Stimulated activated CD8-positive, alpha-beta memory T cell treated with anti-CD3 and anti-CD28 coated beads, Interleukin-15, amount 100 ng/mL, for 24 hours (primary cell): ENCODE measurements at regions not wholly inside any gene's neighbourhood (a gene's known extent, or its start where the extent isn't known, plus 50 kb on each side); places are given as distances from the start of the nearest gene placed in this dataset.

Experiments used
- DNase-seq: peaks from one replicate; pipeline ENCODE4 v3.0.0-alpha.2; 2020; ENCODE audit warnings: low read depth

DNA sequence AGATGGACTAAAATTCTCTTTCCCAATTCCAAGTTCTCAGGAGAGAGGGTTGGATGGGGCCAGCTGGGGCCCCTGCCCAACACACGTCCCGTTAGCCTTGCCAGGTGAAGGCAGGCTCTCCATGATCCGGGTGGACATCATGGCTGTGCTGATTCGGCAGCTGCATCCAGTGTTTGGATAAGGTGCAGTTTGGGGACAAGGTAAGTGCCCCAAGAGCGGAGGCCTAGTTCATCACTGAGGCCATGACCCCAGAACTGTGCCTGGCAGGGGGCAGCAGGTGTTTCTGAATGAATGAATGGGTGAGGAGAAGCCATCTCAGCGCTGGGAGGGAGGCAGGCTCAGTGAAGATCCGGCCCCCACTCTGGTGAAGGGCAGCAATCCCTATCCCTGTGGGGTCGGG, 520.4 kb downstream of the TBC1D22A start:
- DNase-seq, result no peak

DNA sequence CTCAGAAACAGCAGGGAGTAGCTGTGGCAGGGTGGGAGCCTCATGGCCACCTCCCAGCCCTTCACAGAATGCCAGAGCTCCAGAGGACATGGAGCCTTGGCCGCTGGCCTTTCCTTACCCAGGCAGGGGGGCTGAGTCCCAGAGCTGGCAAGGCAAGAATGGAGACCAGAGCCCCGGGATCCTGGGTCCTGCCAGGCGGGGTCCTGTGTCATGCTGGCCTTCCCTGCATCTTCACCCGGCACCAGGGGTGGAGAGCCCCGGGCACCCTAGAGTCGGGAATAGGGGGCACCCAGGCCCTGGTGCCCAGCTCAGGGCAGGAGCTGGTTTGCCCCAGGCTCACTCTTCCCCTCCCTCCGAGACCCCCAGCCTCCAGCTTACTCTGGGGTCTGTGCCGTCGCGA, 519.9 kb downstream of the TBC1D22A start:
- no peak for DNase-seq

DNA sequence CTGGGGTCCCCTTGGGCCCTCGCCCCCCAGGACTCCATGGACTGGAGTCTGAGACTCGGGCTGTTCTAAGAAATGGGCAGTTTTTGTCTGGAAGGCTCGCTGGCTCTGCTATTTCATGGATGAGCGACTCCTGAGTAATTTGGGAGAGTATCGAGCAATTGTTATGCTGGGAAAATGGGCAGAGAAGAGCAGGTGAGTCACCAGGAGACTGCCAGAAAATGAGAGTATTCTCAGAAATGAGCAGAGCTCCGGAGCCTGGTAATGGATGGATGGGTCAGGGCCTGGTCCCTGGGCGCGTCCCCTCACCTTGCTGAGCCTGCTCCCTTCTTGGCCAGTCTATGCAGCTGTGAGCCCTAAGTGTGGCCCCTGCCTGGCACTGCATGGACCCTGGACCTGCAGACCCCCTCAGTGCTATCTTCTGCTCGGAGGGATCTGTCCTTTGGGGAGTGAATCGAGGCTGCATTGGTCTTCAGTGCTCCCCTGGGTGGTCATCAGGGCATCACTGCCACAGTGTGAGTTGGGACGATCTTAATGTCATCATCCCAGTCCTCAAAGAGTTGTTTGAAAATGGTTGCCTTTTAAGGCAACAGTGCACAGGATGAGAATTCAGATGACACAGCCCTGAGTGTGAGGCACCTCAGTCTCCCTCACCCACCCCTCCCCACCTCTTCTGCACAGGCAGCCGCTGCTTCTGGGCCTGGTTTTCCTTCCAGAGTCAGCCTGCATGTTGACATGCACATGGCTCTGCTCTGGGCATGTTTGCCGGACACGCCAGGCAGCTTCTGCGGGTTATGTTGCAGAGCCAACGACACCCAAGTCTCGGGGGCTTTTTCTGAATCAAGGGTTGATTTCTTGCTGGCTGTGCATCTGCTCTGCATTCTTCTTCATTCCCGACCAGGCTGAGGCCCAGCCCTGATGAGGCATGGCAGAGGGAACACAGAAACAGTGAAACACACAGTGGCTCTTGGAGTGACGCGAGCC, 519.0 kb downstream of the TBC1D22A start:
- DNase-seq, result no peak

DNA sequence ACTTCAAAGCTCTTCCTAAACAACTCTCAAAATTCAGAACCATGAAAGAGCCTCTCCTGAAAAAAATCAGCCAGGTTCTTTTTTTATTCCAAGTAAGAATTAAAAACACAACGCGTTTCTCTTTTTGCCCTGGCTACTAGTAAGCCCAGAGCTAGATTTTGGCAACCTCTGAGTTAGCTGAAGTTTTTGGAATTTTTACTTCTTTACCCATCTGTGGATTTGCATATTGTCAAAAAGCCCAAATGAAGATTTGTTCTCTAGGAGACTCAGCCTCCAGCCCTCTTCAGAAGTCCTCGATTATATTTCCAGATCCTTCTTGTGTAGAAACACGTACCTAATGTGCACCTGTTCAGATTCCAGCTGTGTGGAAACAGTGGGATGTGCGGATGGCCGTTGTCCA, 517.9 kb downstream of the TBC1D22A start:
- DNase-seq, result no peak

DNA sequence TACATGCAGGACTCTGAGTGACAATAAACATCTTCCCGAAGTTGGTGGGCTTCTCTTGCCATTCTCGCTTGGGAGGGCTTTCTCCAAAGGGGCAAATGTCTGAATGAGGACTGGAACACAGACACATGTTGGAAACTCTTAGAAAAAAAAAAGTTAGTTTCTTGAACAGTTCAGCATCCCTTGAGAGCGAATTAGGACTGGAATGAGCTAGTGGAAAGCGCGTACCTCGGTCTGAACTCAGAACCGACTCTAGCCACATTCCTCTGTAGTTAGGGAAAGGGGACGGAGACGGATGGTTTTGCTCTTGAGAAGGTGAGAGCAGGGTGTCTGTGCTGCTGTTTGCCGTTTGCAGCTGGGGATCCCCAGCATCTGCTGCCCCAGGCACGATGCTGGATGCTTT, 517.3 kb downstream of the TBC1D22A start:
- DNase-seq, result no peak

DNA sequence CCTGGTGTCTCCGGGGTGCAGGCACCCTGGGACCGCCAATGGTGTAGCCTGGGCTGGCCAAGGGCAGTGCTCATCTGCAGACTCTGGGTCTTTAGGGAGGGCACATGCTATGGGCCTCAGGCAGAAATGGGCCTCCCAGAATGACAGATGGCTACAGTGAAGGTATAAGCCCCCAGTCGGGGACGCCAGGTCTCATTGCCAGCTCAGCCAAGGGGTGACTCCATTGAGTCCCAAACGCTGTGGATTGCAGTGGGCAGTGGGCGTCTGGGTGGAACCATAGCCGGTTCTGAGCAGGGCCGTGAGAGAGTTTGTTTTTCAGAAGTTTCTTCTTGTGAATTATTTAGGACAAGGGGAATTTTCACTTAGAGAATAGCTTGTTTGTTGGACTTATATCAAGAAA, 516.9 kb downstream of the TBC1D22A start:
- no peak for DNase-seq

DNA sequence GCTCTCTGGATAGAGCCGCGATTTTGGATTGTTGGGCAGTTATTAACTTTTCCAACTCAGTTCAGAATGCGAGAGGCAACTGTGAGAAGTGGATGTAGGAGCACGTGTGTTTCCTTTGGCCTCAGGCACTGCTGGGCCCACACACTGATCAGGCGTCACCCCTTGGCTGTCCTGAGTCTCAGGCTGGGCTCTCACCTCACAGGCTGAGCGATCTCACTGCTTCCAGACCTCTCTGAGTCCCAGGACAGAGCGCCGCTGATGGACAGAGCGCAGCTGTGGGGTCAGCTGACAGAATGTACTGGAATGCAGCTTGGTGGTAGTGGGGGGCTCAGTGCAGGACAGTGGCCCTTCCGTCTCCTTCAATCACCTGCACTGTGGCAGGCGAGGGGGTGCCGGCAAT, 516.2 kb downstream of the TBC1D22A start:
- DNase-seq, result no peak

DNA sequence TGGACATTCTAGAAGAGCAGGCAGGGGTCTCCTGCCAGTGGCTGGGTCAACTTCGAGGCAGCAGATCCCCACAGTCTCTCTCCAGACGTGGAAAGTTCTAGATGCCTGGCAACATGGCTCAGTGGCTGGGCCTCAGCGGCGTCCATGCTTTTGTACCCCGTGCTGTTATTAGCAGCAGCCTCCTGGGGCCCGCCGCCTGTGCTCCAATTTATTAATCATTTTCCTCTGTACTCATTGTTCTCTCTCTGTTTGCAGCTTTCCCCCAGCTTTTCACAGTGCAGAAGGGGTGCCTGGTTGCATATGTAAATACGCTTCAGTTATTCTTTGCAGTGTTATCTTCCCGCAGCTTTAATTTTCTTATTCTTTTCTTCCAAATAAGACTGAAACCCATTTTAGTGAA, 515.1 kb downstream of the TBC1D22A start:
- DNase-seq, result no peak

DNA sequence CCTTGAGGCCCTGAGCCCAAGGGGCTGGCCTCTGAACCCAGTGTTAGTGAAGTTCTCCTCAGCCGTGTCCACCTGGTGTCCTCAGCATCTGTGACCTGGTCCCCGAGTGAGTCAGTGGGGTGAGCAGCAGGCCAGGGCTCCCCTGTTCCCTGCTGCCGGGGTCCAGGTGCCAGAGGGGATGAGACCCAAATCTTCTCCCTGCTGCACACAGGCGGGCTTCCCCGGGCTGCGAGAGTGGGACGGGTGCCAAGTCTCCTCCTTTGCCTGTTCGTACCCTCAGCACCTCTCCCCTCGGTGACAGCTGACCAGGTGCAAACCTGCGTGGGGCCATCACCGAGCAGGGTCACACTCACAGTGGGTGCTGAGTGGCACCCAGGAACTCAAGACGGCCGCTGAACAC, 514.5 kb downstream of the TBC1D22A start:
- no peak for DNase-seq

DNA sequence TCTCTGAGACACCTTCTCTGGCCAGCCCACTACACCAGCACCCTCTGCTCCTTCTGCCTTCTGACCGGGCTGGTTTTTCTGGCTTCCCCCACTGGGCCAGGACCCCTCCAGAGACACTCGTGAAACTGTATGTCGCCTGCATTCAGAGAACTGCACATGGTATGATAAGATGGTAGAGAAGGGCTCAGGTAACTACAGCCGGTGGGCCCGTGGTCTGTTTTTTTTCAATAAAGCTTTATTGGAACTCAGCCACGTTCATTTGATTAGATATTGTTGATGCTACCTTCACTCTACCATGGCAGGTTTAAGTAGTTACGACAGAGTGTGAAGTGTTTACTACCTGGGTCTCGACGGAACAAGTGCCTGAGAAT, 514.0 kb downstream of the TBC1D22A start:
- no peak for DNase-seq

DNA sequence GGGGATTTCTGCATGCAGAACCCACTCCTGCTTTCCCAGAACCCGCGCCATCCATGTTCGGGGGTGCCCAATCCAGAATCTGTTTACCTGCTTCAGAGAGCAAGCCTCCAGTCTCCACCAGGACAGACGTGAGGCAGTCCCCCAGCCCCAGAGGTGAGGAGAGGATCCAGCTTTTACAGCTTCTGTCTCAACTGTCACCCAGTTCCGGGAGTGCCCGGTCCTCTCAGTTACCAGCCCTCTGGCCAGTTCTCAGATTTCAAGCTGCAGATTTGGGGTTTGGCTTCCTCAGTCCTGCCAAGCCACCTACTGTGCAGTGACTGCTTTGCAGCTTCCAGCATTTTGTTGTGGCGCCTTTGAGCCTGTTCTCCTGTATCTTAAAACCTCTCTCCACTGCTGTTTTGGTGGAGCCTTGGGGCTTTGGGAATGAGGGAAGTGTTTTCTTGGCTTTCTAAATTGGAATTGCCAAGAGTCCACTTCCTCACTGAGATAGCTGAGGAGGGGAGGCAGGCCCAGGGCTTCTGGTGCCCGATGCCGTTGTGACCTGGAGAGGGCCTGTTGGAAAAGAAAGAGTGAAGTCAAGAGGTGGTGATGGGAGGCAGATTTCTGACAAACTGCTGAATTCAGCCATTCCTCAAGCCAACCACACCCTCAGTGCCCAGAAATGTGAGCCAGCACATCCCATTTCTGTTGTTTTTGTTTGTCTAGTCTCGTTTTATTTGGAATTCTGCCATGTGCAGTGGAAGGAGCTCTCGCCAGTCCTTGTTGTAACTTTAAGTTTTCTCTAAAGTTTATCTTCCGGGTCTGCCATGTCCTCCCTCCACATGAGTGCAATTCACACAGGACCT, 513.4 kb downstream of the TBC1D22A start:
- DNase-seq, result no peak

DNA sequence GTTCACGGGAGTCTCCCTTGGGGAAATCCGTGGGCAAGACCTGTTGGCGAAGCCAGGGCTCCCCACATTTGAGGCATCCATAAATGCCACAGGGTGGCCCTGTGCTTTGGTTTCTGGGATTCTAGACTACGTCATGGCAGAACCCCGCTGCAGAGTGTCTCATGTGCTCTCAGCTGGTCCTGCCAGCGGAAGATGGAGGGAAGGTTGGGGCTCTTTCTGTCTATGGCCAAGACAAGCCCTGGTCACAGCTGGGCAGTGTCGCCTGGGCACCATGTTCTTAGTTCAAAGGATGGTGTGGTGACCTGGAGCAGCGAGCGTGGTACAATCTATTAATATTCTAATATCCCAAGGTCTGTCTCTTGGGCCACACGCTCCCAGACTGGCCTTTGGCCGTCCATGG, 511.7 kb downstream of the TBC1D22A start:
- DNase-seq, result no peak

DNA sequence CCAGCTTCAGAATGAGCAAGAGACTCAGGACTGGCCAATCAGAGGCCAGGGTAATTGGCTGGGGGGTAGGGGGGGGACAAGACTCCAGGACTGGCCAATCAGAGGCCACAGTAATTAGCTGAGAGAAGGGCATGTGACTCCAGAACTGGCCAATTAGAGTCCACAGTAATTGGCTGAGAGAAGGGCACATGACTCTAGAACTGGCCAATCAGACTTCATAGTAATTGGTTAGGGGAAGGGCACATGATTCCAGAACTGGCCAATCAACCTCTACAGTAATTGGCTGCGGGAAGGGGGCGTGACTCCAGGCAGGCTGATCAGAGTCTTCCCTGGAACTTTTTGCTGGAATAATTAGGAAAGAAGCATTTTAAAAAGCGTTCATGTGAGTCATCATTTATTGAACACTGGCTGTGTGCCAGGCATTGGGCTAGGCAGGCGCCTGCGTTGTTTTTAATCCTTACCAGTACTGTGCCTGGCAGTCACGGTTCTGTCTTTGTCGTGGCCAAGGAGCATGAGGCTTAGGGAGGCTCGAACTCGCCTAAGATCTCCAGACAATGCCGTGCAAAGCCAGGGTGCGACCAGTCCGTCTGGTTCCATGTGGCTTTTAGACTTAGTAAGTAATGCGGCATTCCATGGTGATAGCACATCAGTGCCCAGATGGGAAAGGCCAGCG, 508.1 kb downstream of the TBC1D22A start:
- no peak for DNase-seq

DNA sequence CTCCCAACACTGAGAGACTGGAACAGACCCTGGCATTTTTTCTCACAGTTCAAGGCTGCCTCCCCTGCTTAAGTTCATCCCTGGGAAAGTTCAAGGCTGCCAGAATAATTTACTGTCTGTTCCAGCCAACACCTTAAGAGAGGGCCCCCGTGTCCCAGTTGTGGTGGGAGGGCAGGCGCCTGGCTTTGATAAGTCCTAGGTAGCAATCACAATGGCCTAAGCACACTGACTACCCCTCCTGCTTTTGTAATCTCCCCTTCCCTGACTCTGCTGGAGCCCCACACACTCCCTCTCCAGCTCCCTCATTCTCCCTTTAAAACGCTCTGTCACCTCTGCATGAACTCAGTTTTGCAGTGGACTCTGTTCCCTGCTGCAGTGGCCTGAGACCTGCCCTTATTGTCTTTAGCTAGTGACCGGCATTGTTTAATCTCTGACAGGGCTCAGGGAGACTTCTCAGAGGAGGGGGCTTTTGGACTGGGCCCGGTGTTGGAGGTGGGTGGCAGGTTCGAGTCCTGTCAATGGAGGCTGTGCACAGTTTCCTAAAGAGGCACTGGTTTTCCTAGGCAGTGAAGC, 507.2 kb downstream of the TBC1D22A start:
- no peak for DNase-seq

DNA sequence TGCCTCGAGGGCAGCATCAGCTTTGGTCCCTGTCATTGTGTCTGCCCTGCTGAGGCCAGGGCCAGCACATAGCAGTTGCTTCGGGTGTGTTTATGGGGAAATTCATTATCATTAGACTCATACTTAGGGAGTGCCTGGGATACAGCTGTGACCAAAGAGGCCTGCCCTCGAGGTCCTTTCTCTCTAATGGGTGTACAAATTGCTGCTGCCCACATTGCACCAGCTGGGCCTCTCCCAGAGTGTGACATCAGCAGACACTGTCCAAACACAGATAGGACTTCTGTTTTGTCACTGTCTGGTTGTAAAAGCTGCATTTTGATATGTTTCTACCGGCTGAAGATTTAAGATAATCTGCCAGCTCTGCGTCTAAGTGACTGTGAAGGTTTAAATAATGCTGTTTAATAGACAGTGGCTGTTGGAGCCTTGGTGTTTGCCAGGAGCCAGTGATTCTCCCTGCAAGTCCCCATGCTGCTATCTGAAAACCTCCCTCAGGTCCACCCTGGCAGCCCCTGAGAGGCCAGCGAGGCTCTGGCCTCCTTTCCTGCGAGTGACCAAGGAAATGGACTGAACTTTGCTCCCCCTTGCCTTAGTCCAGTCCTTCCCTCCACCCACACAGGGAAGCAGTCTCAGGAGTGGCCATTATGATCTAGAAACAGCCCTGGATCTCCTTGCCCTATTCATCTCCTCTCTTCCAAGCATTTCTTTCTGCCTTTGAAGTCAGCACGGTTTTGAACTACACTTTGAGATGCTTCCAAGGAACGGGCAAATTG, 505.2 kb downstream of the TBC1D22A start:
- no peak for DNase-seq

DNA sequence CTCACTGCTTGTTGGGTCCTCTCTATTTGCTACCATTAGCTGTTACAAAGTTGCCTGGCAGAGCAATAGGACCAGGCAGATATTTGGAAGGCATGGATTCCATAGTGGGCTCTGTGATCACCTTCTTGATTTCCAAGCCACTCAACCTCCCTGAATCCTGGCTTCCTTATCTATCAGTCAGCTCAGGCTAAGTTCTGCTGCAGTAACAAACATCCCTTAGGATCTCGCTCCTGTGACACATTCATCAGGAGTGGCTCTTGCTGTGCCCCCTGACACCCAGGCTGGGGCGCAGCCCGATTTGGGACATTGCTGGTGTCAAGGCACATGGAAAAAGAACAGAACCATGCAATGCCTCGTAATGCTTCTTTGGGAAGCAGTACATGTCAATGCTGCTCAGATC, 503.9 kb downstream of the TBC1D22A start:
- DNase-seq, result no peak

DNA sequence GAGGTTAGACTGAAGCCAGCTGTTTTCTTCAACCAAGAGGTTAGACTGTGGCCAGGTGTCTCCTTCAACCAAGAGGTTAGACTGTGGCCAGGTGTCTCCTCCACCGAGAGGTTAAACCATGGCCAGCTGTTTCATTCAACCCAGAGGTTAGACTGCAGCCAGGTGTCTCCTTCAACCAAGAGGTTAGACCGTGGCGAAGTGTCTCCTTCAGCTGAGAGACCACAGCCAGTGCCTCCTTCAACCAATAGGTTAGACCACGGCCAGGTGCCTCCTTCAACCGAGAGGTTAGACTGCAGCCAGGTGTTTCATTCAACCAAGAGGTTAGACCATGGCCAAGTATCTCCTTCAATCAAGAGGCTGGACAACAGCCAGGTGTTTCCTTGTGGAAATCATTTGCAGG, 498.1 kb downstream of the TBC1D22A start:
- no peak for DNase-seq

DNA sequence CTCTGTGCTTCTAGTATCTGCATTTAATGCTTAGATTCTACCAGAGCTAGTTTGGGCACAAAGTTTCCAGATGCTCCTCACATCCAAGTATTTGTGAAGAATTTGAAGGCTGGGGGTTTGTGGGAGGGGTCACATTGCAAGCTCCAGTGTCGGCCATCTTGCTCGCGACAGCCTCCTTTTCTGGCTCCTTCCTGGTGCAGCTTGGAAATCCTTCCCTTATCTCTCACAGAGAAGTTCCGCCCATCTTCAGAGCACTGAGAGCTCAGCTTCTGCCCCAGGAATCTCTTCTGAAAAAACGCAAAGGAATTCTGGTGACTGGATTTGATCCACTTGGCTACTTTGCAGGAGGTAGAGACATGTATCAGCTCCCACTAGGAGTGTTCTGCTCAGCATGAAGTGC, 497.5 kb downstream of the TBC1D22A start:
- no peak for DNase-seq

DNA sequence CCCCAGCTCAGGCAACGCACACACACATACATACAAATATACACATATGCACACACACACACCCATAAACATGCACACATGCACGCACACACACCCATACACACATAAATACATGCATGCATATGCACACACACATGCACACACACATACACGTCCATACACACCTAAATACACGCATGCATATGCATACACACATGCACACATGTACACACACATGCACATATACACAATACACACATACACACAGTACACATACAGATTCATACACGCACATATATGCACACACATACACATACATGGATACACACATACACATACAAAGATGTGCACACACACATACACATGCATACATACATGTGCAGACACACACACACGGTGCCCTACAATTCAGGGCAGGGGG, 496.6 kb downstream of the TBC1D22A start:
- no peak for DNase-seq

DNA sequence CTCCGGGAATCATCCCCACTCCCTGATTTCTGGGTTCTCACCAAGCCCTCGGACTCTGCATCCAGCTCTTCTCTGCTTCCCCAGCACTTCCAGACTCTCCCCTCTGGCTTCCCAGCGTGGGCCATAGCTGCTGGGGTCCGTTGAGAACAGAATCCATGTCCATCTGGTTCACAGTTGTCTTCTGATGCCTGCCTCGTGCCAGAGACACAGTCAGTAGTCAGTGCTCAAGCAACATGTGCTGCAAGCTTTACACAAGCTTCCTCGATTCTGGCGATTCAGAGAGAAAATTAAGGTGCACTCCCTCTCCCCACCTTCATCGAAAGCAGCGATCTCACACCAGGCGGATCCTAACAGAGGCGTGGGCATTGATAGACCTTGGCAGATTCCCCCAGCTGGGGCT, 495.5 kb downstream of the TBC1D22A start:
- DNase-seq, result no peak

DNA sequence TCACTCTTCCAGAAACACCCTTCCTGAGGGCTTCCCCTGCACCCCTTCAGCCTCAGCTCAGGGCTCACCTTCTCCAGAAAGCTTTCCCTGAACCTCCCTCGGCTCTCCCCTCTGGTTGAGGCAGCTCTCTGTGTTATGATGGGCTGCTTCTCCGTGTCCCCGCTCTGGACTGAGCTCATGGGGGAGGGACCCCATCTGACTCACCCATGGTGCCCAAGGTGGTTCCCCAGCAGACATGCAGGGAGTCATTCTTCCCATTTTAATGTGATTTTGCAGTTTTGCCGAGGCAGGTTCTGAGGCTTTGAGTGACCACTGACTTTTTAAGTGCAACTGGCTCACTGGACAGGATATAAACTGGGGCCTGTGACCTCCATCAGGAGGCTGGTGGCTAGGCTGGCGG, 495.1 kb downstream of the TBC1D22A start:
- no peak for DNase-seq

DNA sequence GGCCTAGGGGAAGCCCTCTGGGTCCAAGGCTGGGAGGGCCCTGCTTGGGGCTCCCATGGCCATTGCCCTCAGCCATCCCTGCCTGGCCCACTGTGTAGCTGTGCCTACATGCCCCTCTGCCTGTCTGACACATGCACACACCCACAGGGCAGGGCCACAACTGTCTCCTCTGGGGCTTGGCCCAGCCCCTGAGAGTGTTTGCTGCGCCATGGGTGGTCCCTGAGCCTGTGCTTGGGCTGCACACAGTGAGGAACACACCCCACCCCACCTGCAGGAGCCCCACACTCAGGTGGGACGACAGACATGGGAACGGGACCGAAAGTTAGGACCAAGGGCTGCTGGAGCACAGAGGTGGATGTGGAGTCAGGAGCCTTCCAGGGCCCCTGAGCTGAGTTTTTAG, 489.5 kb downstream of the TBC1D22A start:
- DNase-seq, result no peak
